Testis (tissue), 2 donors: ENCODE measurements at regions not wholly inside any gene's neighbourhood (a gene's known extent, or its start where the extent isn't known, plus 50 kb on each side); places are given as distances from the start of the nearest gene placed in this dataset.

Source experiments
- CTCF ChIP-seq, 3 experiments: fragments of 450-650 bp in 2 of 3; fragments of 200-600 bp in 1 of 3; sonication (generic) in 1 of 3; IDR thresholded peaks; one replicate each; pipeline ENCODE4 v1.5.1; 2016 to 2019; ENCODE audit warnings: antibody characterized with exemption in 3 of 3, mild to moderate bottlenecking in 2 of 3, moderate library complexity in 1 of 3
- POLR2A ChIP-seq: fragments of 450-650 bp; IDR thresholded peaks from one replicate; pipeline ENCODE4 v1.6.1; 2017; ENCODE audit warnings: antibody characterized with exemption, mild to moderate bottlenecking, moderate library complexity

GRCh38 chr4:156247470-156247869, 293.8 kb upstream of the CTSO start:
- TF ChIP-seq CTCF (IDR thresholded peaks at IDR 0.05) (no peak), POLR2A (no peak)
